ENCODE measurements at regions not wholly inside any gene's neighbourhood (a gene's known extent, or its start where the extent isn't known, plus 50 kb on each side); places are given as distances from the start of the nearest gene placed in this dataset.

DNA sequence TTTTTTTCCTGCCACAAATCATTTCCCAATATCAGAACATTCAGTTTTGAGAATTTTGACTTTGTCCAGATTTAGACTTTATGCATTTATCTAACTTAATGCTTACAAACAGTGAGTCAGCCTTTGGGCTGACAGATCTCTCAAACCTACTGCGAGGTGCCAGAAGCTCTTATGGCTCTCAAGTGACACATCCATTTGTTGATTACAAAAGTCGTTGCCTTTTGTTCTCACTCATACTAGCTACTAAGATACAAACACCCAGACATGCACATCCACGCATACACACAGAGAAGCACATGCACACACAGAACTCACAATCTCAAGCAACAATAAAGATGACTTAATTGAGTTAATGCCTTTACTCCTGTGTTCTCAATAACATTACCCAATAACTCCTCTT lies 1147.5 kb downstream of the DIAPH3 start:
- no peaks in the 10 kb centered on the region for H3K4me1 ChIP-seq
- H3K4me2 ChIP-seq (ENCODE audit: low read length), result no peak overlapping the region
- H3K27me3 ChIP-seq (ENCODE audit: control insufficient read depth, insufficient read depth, low read length), result no peaks in the 10 kb centered on the region
- TF ChIP-seq, protein P1, sequence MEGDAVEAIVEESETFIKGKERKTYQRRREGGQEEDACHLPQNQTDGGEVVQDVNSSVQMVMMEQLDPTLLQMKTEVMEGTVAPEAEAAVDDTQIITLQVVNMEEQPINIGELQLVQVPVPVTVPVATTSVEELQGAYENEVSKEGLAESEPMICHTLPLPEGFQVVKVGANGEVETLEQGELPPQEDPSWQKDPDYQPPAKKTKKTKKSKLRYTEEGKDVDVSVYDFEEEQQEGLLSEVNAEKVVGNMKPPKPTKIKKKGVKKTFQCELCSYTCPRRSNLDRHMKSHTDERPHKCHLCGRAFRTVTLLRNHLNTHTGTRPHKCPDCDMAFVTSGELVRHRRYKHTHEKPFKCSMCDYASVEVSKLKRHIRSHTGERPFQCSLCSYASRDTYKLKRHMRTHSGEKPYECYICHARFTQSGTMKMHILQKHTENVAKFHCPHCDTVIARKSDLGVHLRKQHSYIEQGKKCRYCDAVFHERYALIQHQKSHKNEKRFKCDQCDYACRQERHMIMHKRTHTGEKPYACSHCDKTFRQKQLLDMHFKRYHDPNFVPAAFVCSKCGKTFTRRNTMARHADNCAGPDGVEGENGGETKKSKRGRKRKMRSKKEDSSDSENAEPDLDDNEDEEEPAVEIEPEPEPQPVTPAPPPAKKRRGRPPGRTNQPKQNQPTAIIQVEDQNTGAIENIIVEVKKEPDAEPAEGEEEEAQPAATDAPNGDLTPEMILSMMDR (IDR thresholded peaks at IDR 0.05), result no peak
- no peak overlapping the region for H2AFZ ChIP-seq
- H3K79me2 ChIP-seq, result no peaks in the 10 kb centered on the region
- no peak overlapping the region for H3K27ac ChIP-seq
- H3K4me3 ChIP-seq (ENCODE audit: low read depth, low read length), result no peak overlapping the region
- no peaks in the 10 kb centered on the region for H3K36me3 ChIP-seq (ENCODE audit: control insufficient read depth, insufficient read depth, low read length)
- H3K9me3 ChIP-seq (ENCODE audit: control insufficient read depth, low read length), result no peaks in the 10 kb centered on the region
- no peak overlapping the region for H3K9ac ChIP-seq

DNA sequence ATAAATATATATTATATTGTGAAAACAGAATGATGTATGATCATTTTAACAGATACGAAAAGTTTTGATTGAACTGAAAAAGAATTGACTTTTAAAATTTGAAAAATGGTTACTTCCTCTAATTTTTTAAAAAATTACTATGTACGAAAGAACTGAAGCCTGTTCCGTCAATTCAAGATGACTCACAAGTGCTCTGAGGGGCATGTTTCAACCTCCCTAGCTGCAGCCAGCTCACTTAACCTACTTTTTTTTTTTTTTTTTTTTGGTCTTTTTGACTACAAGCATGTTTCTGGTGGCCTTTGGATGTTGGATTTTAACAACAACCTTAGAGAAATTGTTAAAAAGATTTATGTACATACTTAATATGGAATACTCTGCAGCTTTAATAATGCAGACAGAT lies 1139.3 kb downstream of the DIAPH3 start:
- H3K36me3 ChIP-seq (ENCODE audit: control insufficient read depth, insufficient read depth, low read length), result no peaks in the 10 kb centered on the region
- no peak overlapping the region for H2AFZ ChIP-seq
- no peaks in the 10 kb centered on the region for H3K9me3 ChIP-seq (ENCODE audit: control insufficient read depth, low read length)
- TF ChIP-seq, protein P1 (IDR thresholded peaks at IDR 0.05), result no peak
- no peak overlapping the region for H3K9ac ChIP-seq
- no peak overlapping the region for H3K27ac ChIP-seq
- no peak overlapping the region for H3K4me3 ChIP-seq (ENCODE audit: low read depth, low read length)
- H3K27me3 ChIP-seq (ENCODE audit: control insufficient read depth, insufficient read depth, low read length), result no peaks in the 10 kb centered on the region
- no peak overlapping the region for H3K4me2 ChIP-seq (ENCODE audit: low read length)
- no peaks in the 10 kb centered on the region for H3K79me2 ChIP-seq
- H3K4me1 ChIP-seq, result no peaks in the 10 kb centered on the region

DNA sequence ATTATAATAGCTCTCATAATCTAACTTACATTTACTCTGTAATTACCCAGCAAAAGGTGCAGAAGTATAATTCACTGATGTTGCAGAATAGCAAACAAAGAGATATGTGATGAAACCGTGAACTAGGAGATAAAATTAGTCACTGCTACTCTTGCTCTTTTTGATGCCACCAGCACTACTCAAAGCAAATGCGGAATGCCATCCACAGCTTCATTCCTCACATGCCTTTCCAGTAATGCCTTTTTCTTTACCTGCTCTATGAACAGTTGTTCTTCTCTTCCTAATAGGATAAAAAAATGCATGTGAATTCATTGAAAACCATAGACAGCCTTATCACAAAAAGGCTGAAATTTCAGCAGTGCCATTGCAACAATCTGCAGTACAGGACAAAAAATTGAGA lies 1129.5 kb downstream of the DIAPH3 start:
- no peaks in the 10 kb centered on the region for H3K4me1 ChIP-seq
- H3K4me2 ChIP-seq (ENCODE audit: low read length), result no peak overlapping the region
- H3K9me3 ChIP-seq (ENCODE audit: control insufficient read depth, low read length), result no peaks in the 10 kb centered on the region
- H3K27me3 ChIP-seq (ENCODE audit: control insufficient read depth, insufficient read depth, low read length), result no peaks in the 10 kb centered on the region
- no peak overlapping the region for H3K9ac ChIP-seq
- H3K36me3 ChIP-seq (ENCODE audit: control insufficient read depth, insufficient read depth, low read length), result no peaks in the 10 kb centered on the region
- no peak overlapping the region for H3K4me3 ChIP-seq (ENCODE audit: low read depth, low read length)
- H3K27ac ChIP-seq, result no peak overlapping the region
- TF ChIP-seq, protein P1 (IDR thresholded peaks at IDR 0.05), result no peak
- no peak overlapping the region for H2AFZ ChIP-seq
- H3K79me2 ChIP-seq, result no peaks in the 10 kb centered on the region

DNA sequence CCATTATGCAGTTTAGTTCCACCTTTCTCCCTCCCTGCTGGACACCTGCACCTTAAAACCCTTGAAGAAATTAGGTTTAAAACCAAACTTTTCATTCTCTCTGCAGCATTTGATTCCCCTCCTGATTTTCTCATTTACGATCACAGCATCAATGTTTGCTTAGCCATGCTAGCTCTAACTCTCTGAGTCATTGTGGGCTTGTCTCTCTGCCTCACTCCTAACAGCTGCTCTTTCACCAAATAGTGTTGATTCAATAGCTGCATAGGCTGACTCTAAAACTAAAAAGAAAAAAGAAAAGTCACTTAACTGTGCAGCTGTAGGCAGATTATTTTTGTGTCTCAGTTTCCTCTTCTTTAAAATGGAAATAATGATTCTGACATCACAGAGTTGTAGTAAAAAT lies 1124.9 kb downstream of the DIAPH3 start:
- Histone ChIP-seq H2AFZ (no peak overlapping the region), H3K27ac (no peak overlapping the region), H3K4me2 (ENCODE audit: low read length) (no peak overlapping the region), H3K4me1 (no peaks in the 10 kb centered on the region), H3K9me3 (ENCODE audit: control insufficient read depth, low read length) (no peaks in the 10 kb centered on the region), H3K27me3 (ENCODE audit: control insufficient read depth, insufficient read depth, low read length) (no peaks in the 10 kb centered on the region), H3K9ac (no peak overlapping the region), H3K4me3 (ENCODE audit: low read depth, low read length) (no peak overlapping the region), H3K79me2 (no peaks in the 10 kb centered on the region), H3K36me3 (ENCODE audit: control insufficient read depth, insufficient read depth, low read length) (no peaks in the 10 kb centered on the region)
- TF ChIP-seq, protein P1 (IDR thresholded peaks at IDR 0.05), result no peak

- Histone ChIP-seq H3K4me3 (ENCODE audit: low read depth, low read length) (no peak overlapping the region), H3K36me3 (ENCODE audit: control insufficient read depth, insufficient read depth, low read length) (no peaks in the 10 kb centered on the region), H3K79me2 (no peaks in the 10 kb centered on the region), H3K27me3 (ENCODE audit: control insufficient read depth, insufficient read depth, low read length) (no peaks in the 10 kb centered on the region), H3K4me2 (ENCODE audit: low read length) (no peak overlapping the region), H3K4me1 (no peaks in the 10 kb centered on the region), H3K9me3 (ENCODE audit: control insufficient read depth, low read length) (no peaks in the 10 kb centered on the region), H3K27ac (no peak overlapping the region), H3K9ac (no peak overlapping the region), H2AFZ (no peak overlapping the region)
- TF ChIP-seq, protein P1 (IDR thresholded peaks at IDR 0.05), result no peak
These were observed 1120.7 kb downstream of the DIAPH3 start for GRCh38 chr13:59043016-59043415.
